ENCODE measurements at regions not wholly inside any gene's neighbourhood (a gene's known extent, or its start where the extent isn't known, plus 50 kb on each side); places are given as distances from the start of the nearest gene placed in this dataset.

DNA sequence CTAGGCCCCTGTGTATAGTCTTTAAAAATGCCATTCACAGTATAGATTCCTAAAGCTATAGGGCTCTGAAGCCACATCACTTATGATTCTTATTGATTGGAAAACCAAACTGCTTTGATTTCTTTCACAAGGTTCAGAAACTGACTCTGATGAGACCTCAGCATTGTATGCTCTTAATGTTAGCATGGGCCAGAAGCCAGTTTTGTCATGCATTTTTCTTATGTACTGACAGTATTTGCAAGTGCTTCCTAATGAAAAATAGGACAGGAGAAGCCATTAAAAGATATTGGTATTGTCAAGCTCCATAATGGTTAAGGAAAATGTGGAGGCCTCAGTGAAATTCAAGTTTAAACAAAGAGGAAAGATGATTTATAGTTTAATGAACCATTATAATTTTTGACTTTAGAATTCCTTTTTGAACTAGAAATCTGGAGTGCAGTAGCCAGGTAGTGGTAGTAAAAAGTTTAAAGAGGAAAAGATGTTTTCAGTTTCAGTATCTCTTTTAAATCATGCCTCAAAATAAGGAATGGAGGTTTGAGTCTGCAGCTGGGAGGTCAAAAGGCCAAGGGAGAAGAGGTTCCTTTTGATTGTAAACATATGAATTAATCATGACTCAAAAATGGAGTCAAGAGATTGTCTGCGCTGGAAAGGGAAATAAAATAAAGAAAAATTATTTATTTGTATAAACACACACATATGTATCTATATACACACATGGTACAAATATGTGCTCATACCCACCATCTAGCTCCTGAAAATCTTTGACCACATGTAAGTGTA, 388.1 kb upstream of the PRICKLE1 start:
- Histone ChIP-seq H3K4me3 (ENCODE audit: low read length) (no peak overlapping the region), H3K9me3 (ENCODE audit: insufficient read depth, low read depth, low read length) (no peaks in the 10 kb centered on the region; the same call in 1 of the 2 replicates), H3K4me1 (ENCODE audit: insufficient read depth, low read length) (peaks cover 17% of the 10 kb centered on the region), H3K9ac (ENCODE audit: low read depth, low read length) (no peak overlapping the region), H3K36me3 (ENCODE audit: insufficient read depth, low read depth, low read length) (no peaks in the 10 kb centered on the region), H3K27me3 (ENCODE audit: insufficient read depth, low read length) (no peaks in the 10 kb centered on the region), H3K27ac (ENCODE audit: low read length) (no peak overlapping the region)

DNA sequence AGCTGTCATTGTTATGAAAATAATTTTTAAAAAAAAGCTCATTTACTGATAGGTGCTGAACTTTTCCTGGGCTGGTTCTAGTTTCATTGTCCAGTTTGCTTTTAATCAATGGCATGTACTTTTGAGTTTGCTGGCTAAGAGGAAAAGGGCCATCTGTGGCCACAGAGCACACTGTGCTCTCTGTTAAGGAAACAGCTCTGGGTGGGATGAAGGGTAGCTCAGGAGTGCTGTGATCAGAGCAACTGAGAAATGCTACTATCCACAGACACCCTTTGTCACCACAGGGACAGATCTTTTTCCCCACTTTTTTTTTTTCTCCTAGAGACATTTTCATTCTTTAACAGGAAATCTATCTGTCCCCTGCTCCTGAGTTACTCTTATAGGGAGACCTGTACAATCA, 387.1 kb upstream of the PRICKLE1 start:
- Histone ChIP-seq H3K4me1 (ENCODE audit: insufficient read depth, low read length) (peaks cover 14% of the 10 kb centered on the region), H3K4me3 (ENCODE audit: low read length) (no peak overlapping the region), H3K9me3 (ENCODE audit: insufficient read depth, low read depth, low read length) (peaks cover 4% of the 10 kb centered on the region; the same call in 1 of the 2 replicates), H3K27me3 (ENCODE audit: insufficient read depth, low read length) (no peaks in the 10 kb centered on the region), H3K36me3 (ENCODE audit: insufficient read depth, low read depth, low read length) (no peaks in the 10 kb centered on the region), H3K27ac (ENCODE audit: low read length) (no peak overlapping the region), H3K9ac (ENCODE audit: low read depth, low read length) (no peak overlapping the region)

DNA sequence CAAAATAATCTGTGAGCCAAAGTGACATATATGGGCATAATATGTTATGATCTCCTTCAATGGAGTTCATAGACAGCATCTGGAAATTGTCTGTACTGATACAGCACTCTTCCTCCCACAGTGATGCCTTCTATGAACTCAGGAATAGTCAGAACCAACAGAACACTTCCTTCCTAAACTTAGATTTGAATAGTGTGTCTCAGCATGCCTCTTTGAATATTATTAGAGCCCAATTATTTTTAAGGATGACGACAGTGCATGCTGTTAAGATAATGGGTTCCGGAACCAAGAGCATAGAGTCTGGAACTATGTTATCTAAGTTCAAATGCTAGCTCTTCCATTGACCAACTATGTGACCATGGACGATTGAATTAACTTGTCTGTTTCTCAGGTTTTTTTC, 386.6 kb upstream of the PRICKLE1 start:
- no peaks in the 10 kb centered on the region for H3K27me3 ChIP-seq (ENCODE audit: insufficient read depth, low read length)
- H3K9me3 ChIP-seq (ENCODE audit: insufficient read depth, low read depth, low read length) = peaks cover 6% of the 10 kb centered on the region; the same call in 1 of the 2 replicates
- peaks cover 11% of the 10 kb centered on the region for H3K4me1 ChIP-seq (ENCODE audit: insufficient read depth, low read length)
- no peak overlapping the region for H3K9ac ChIP-seq (ENCODE audit: low read depth, low read length)
- H3K27ac ChIP-seq (ENCODE audit: low read length) = no peak overlapping the region
- H3K36me3 ChIP-seq (ENCODE audit: insufficient read depth, low read depth, low read length) = no peaks in the 10 kb centered on the region
- no peak overlapping the region for H3K4me3 ChIP-seq (ENCODE audit: low read length)

DNA sequence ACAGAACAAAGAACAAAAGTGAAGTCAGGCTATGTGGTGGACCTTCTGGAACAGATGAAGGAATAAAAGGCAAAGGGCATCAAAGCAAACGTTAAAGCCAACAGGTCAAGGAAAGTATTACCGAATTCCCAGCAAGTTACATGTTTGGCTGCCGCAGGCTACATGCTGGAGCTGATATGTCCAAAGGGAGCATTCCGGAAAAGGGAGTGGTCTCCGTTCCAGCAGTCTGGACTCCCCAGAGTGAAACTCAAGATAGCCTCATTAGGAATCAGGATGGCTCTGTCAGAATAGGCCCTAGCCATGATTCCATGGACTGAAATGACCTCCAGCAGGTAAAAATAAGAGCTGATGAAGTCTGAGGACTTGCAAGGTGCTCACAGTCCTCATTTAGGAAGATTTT, 379.8 kb upstream of the PRICKLE1 start:
- Histone ChIP-seq H3K4me3 (ENCODE audit: low read length) (no peak overlapping the region), H3K27ac (ENCODE audit: low read length) (no peak overlapping the region), H3K4me1 (ENCODE audit: insufficient read depth, low read length) (no peaks in the 10 kb centered on the region), H3K36me3 (ENCODE audit: insufficient read depth, low read depth, low read length) (no peaks in the 10 kb centered on the region), H3K9ac (ENCODE audit: low read depth, low read length) (no peak overlapping the region), H3K9me3 (ENCODE audit: insufficient read depth, low read depth, low read length) (peaks cover 6% of the 10 kb centered on the region; the same call in 1 of the 2 replicates), H3K27me3 (ENCODE audit: insufficient read depth, low read length) (no peaks in the 10 kb centered on the region)

DNA sequence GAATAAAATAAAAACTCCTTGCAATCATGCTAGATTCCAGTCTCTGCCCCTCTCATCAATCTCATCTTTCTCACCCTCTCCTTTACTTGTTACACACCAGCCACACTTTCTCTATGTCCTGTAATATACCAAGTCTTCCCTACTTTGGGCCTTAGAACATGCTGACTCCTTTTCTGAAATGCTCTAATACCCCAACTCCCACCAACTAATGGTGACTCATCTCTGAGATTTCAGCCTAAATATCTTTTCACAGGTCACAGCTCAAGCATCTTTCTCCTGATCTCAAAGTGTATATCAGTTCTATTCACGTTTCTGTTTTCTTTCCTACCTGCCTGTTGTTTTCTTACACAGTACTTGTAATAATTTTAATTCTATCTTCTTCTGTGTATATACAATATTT, 378.9 kb upstream of the PRICKLE1 start:
- Histone ChIP-seq H3K4me1 (ENCODE audit: insufficient read depth, low read length) (no peaks in the 10 kb centered on the region), H3K9ac (ENCODE audit: low read depth, low read length) (no peak overlapping the region), H3K9me3 (ENCODE audit: insufficient read depth, low read depth, low read length) (peaks cover 6% of the 10 kb centered on the region; the same call in 1 of the 2 replicates), H3K27ac (ENCODE audit: low read length) (no peak overlapping the region), H3K36me3 (ENCODE audit: insufficient read depth, low read depth, low read length) (no peaks in the 10 kb centered on the region), H3K4me3 (ENCODE audit: low read length) (no peak overlapping the region), H3K27me3 (ENCODE audit: insufficient read depth, low read length) (no peaks in the 10 kb centered on the region)

DNA sequence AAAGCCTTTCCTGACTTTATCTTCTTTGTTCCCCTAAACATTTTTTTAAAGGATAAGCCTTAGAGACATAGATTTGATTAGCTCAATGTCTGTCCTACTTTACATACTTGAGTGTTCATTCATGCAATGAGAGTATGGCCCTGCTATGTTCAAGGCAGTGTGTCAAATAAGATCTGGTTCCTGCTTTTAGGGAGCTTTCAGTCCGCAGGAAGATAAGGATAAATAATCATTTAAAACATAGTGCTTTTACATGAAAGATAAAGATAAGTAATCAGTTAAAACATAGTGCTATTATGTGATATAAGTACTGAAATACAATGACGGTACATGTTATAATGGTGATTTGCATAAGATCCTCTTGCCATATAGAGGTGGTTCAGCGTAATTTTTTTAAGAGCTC, 378.3 kb upstream of the PRICKLE1 start:
- Histone ChIP-seq H3K9me3 (ENCODE audit: insufficient read depth, low read depth, low read length) (peaks cover 6% of the 10 kb centered on the region; the same call in 1 of the 2 replicates), H3K4me1 (ENCODE audit: insufficient read depth, low read length) (no peaks in the 10 kb centered on the region), H3K27ac (ENCODE audit: low read length) (no peak overlapping the region), H3K9ac (ENCODE audit: low read depth, low read length) (no peak overlapping the region), H3K36me3 (ENCODE audit: insufficient read depth, low read depth, low read length) (no peaks in the 10 kb centered on the region), H3K27me3 (ENCODE audit: insufficient read depth, low read length) (no peaks in the 10 kb centered on the region), H3K4me3 (ENCODE audit: low read length) (no peak overlapping the region)

DNA sequence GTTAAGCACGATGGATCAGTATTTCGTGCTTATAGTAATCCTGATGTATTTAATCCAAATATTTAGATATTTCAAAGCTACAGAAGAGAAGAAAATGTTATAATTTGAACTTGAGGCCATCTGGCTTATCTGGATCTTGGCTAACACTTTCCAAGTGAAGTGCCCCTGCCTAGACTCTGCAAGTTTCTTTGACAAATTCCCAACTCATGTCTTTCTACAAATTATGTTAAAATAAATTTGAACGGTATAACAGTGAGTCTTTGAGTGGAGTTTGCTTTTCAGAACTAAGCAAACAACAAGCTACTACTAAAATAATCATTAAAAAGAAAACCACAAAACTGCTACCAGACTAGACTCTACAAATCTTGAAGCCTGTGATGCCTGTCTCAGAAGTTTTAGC, 374.4 kb upstream of the PRICKLE1 start:
- Histone ChIP-seq H3K9me3 (ENCODE audit: insufficient read depth, low read depth, low read length) (no peaks in the 10 kb centered on the region), H3K27me3 (ENCODE audit: insufficient read depth, low read length) (no peaks in the 10 kb centered on the region), H3K4me3 (ENCODE audit: low read length) (no peak overlapping the region), H3K36me3 (ENCODE audit: insufficient read depth, low read depth, low read length) (no peaks in the 10 kb centered on the region), H3K9ac (ENCODE audit: low read depth, low read length) (no peak overlapping the region), H3K27ac (ENCODE audit: low read length) (no peak overlapping the region), H3K4me1 (ENCODE audit: insufficient read depth, low read length) (no peaks in the 10 kb centered on the region)

DNA sequence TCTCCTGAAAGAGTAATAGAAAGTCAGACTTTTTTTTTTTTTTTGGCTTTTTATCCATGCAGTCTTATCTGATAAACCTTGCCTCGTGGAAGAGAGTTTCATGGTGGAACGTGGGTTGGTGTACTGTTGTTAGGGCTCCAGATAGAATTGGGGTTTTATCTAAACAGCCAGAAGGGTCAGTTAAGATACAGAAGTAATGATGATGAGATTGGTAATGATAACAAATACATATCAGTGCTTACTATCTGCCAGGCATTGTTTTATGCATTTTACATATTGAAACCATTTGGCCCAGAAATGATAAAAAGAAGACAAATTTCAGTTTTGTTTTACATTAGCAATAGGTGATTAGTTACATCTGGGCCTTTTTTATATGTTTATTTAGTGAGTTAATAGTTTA, 372.8 kb upstream of the PRICKLE1 start:
- no peaks in the 10 kb centered on the region for H3K36me3 ChIP-seq (ENCODE audit: insufficient read depth, low read depth, low read length)

DNA sequence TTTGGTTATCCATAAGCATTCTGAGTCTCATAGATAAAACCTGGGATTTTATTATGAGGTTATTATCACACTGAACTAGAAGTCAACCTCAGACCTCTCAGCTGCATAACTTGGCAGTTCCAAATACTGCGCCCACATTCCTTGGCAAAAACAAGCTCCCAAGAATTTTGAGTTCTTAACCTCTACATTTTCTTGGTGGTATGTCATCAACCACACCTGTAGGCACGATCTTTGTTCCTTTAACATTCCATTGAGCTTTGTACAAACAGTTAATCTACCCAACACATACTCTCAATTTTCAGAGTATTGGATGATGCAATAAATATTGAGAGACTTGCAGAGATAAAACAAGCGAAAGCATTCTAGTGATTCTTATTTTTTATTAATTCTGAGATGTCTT, 371.8 kb upstream of the PRICKLE1 start:
- Histone ChIP-seq H3K9me3 (ENCODE audit: insufficient read depth, low read depth, low read length) (no peaks in the 10 kb centered on the region), H3K36me3 (ENCODE audit: insufficient read depth, low read depth, low read length) (no peaks in the 10 kb centered on the region), H3K4me3 (ENCODE audit: low read length) (no peak overlapping the region), H3K27me3 (ENCODE audit: insufficient read depth, low read length) (no peaks in the 10 kb centered on the region), H3K4me1 (ENCODE audit: insufficient read depth, low read length) (no peaks in the 10 kb centered on the region), H3K27ac (ENCODE audit: low read length) (no peak overlapping the region), H3K9ac (ENCODE audit: low read depth, low read length) (no peak overlapping the region)

More for the DNA sequence above, 372.8 kb upstream of the PRICKLE1 start:
- Histone ChIP-seq H3K4me1 (ENCODE audit: insufficient read depth, low read length) (no peaks in the 10 kb centered on the region), H3K27ac (ENCODE audit: low read length) (no peak overlapping the region), H3K9me3 (ENCODE audit: insufficient read depth, low read depth, low read length) (no peaks in the 10 kb centered on the region), H3K27me3 (ENCODE audit: insufficient read depth, low read length) (no peaks in the 10 kb centered on the region), H3K9ac (ENCODE audit: low read depth, low read length) (no peak overlapping the region), H3K4me3 (ENCODE audit: low read length) (no peak overlapping the region)

DNA sequence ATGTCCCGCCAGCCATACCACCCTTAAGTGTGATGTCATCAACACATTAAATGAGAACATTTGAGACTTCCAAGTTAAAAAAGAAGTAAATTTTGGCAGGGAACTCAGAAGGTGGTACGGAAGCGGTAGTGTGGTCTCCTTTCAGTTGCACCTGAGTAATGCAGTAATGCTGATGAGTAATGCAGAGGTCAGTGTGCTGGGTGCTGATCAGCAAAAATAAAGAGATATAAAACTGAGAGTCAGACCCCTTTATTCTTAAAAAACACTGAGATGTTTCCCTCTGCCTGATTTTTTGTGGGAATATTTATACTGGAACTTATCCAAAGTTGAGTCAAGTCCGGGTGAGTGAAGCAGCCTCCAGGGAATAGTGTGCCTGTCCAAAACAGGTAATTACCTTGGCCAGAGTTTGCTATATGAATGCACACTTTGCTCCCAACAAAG, 370.6 kb upstream of the PRICKLE1 start:
- Histone ChIP-seq H3K27me3 (ENCODE audit: insufficient read depth, low read length) (no peaks in the 10 kb centered on the region), H3K27ac (ENCODE audit: low read length) (no peak overlapping the region), H3K9me3 (ENCODE audit: insufficient read depth, low read depth, low read length) (no peaks in the 10 kb centered on the region), H3K4me3 (ENCODE audit: low read length) (no peak overlapping the region), H3K4me1 (ENCODE audit: insufficient read depth, low read length) (no peaks in the 10 kb centered on the region), H3K36me3 (ENCODE audit: insufficient read depth, low read depth, low read length) (no peaks in the 10 kb centered on the region), H3K9ac (ENCODE audit: low read depth, low read length) (no peak overlapping the region)

DNA sequence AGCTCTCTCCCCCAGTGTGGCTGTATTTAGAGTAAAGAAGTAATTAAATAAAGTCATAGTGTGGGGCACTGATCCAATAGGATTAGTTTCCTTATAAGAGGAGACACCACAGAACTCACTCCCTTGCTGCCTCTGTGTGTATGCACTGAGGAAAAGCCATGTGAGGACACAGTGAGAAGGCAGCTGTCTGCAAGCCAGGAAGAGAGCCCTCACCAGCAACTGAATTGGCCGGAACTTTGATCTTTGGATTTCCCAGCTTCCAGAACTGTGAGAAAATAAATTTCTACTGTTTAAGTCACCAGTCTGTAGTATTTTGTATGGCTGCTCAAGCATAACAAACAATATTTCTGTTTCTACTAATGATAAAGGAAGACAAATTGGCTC, 368.7 kb upstream of the PRICKLE1 start:
- Histone ChIP-seq H3K27ac (ENCODE audit: low read length) (no peak overlapping the region), H3K4me1 (ENCODE audit: insufficient read depth, low read length) (no peaks in the 10 kb centered on the region), H3K27me3 (ENCODE audit: insufficient read depth, low read length) (no peaks in the 10 kb centered on the region), H3K4me3 (ENCODE audit: low read length) (no peak overlapping the region), H3K36me3 (ENCODE audit: insufficient read depth, low read depth, low read length) (no peaks in the 10 kb centered on the region), H3K9ac (ENCODE audit: low read depth, low read length) (no peak overlapping the region), H3K9me3 (ENCODE audit: insufficient read depth, low read depth, low read length) (peaks cover 4% of the 10 kb centered on the region; the same call in 1 of the 2 replicates)

DNA sequence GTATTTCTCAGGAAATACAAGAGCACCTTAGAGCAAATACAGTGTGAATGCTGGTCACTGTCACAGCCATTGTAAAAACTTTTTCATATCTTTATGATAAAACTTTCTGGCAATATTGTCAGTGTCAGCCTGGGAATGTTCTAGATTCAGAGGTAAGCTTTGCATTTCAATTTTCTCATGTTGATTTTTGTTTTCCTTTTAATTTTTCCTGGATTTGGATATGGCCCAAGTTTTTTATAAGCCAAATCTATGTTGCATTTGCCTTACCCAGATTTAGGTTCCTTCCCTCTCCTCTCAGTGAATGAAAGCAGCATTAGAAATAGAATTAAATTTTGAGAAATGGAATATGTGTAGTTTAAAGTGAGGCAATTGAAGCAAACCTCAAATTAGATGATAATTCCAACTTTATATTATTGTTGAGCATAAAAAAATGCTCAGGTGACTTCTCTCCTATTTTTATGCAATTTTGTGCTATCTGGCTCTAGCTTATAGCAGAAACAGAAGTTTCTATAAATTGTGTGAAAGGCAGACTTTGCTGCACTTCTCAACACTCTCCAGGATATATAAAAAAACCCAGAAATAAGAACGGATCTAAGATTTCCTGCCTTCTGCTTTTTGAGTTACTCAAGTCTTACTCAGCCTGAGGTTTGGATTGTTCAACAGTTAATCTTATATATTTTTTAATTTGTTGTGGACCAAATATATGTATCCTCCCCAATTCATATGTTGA, 368.2 kb upstream of the PRICKLE1 start:
- Histone ChIP-seq H3K4me1 (ENCODE audit: insufficient read depth, low read length) (no peaks in the 10 kb centered on the region), H3K9me3 (ENCODE audit: insufficient read depth, low read depth, low read length) (peaks cover 4% of the 10 kb centered on the region; the same call in 1 of the 2 replicates), H3K36me3 (ENCODE audit: insufficient read depth, low read depth, low read length) (no peaks in the 10 kb centered on the region), H3K4me3 (ENCODE audit: low read length) (no peak overlapping the region), H3K9ac (ENCODE audit: low read depth, low read length) (no peak overlapping the region), H3K27me3 (ENCODE audit: insufficient read depth, low read length) (no peaks in the 10 kb centered on the region), H3K27ac (ENCODE audit: low read length) (no peak overlapping the region)
